ENCODE measurements at regions not wholly inside any gene's neighbourhood (a gene's known extent, or its start where the extent isn't known, plus 50 kb on each side); places are given as distances from the start of the nearest gene placed in this dataset.
"Not testable (repeated sequence)": the region's sequence is repeated elsewhere in the genome, so short reads cannot be mapped to it uniquely, and the experiment has no call there.

DNA sequence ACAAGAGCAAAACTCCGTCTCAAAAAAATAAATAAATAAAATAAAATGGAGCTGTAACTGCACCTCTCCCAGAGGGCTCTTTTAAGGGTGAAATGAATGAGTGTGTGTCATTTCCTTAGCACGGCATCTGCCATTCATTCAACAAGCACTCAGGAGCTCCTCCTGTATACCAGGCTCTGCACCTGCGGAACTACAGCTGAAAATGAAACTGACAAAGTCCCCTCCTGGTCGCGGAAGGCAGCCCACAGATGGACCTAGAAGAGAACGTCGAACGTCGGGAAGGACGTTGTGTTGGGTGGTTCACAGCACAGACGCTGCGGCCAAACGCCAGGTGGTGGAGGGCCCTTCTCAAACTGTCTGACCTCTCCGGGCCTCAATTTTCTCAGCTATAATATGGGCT lies 256.4 kb downstream of the TFAP2C start:
- DNase-seq: no peak

DNA sequence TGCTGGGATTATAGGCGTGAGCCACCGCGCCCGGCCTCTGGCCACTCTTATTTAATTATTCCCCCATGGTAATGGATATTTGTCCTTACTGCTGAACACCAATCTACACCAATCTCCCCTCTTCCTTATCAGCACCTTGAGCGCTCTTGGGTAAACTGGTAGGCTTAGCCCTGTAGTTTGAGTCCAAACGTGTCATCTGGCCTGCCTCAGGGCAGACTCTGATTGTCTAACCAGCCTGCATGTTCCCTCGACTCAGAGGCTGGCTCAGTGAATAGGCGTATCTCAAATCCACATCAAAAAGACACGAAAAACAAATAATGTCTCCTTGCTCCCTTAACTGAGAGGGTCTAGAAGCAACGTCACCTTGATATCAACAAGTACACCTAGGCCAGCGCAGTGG lies 260.9 kb downstream of the TFAP2C start:
- no peak for DNase-seq

DNA sequence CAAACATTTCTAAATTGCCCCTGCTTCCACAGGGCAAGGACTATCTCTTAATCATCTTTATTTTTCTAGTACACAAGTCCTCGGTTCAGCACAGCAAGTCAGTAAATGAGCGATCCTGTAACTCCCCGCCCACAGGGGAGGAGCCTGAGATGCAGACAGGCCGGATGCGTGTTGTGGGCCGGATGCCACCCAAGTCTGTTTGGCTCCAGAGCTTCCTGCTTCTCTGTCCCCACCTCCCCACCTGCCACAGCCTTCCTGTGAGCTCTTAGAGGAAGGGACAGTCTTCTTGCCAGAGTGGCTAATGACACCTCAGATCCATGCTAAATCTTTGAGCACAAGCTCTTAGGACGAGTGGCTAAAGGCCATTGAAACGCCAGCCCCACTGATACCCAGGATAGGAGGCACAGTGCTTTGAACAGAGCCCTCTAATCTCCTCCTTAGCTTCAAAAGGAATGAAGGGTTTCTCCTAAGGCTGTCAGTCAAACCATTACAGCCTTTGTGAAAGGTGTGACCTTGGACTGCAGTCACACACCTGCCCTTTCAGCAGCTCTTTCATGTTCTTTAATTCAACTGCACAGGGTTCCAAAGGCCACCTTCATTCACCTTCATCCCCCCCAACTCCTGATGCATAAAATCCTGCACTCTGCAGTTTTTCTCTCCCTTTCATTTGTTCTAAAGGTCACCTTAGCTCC lies 264.3 kb downstream of the TFAP2C start:
- DNase-seq: no peak

DNA sequence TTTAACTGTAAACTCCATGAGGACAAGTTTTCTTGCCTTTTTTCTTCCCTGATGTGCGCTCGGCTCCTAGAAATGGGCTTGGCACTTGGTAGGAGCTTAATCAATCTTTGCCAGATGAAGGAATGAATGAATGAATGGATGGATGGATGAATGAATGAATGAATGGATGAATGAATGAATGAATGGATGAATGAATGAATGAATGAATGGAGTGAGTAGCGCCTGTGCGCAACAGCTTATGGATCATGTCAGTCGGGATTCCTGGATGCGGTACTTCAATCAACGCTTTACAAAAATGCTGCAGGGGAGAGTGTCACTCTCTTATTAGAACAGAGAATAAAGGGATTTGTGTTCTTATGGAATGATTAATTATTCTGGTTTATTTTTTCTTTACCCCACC lies 267.3 kb downstream of the TFAP2C start:
- DNase-seq: no peak

DNA sequence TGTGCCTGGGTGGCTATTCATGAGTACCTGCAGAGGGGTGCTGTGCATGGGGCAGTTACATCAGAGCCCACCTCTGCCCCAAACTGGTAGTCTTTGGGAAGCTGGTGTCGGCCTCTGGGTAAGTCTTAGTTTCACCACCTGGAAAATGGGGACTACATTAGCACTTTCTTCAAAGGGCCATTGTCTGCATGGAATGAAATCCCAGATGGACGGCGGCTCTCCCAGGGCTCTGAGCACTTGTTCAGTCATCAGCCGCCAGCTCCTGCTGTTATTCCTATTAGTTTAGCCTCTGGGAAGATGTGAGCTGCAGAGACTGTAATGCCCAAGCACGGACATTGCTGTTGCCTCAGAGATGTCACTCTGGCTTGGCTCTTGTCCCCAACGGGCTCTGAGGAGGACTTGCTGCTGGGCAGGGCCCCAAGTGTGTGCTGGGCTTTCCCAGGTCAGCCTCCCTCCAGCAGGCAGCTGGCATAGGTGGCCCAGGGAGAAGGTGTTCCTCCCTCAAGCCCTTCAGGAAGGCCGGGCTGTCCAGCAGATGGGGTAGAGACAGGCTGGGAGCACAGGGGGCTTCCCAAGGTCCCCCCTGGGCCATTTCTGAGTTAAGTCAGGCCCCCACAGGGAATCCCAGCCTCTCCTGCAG lies 268.3 kb downstream of the TFAP2C start:
- DNase-seq: no peak

DNA sequence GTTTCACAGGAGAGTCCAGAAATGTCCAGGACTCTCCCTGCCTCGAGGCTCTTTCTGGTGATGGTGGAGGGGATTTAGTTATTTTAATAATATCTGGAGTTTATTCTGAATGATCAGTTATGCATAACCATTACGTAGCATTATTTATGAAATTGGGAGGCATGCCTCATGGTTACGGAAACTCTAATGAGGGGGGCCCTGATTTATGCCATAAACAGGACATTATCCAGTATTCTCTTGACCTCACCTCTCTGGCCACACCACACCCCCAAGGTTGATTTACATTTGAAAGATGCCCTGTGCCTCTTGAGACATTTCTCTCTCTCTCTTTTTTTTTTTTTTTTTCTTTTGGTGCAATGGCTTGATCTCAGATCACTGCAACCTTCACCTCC lies 268.8 kb downstream of the TFAP2C start:
- DNase-seq: no peak

DNA sequence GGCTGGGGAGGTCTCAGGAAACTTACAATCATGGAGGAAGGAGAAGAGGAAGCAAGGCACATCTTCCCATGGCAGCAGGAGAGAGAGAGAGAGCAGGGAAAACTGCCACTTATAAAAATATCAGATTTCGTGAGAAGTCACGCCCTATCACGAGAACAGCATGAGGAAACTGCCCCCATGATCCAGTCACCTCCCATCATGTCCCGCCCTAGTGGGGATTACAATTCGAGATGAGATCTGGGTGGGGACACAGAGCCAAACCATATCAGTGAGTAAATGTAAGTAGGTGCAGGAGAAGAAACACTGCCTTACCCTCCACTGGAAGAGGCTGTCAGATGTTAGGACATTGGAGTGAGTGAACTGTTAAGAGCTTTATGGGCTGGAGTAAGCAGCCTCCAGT lies 270.4 kb downstream of the TFAP2C start:
- no peak for DNase-seq

DNA sequence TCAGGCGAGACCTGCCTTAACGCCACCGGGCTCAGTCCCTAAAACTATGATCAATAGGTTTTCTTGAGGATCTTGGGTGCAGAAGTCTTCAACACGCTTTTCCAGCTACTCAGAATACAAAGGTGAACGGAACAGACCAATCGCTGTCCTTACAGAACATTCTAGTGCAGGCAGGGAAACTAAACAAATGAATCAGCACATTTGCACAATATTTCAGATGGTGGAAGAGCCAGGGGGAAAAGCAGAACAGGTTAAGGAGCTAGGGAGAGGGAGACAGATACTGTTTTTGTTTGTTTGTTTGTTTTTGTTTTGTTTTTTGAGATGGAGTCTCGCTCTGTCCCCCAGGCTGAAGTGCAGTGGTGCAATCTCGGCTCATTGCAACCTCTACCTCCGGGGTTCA lies 271.1 kb downstream of the TFAP2C start:
- no peak for DNase-seq

DNA sequence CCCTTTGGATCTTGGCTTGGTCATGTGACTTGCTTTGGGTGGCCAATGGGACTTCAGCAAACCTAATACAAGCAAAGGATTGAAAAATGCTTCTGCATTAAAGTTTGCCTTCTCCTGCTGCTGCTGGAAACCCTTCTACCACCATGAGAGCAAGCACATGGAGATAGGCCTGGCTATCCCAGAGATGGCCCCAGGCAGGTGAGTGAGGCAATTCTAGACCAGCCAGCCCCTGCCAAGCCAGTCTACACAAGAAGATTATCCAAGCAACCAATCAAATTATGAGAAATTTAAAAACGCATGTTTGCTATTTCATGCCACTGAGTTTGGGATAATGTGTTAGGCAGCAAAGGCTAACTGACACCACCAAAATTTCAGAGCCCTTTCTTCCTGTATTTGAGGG lies 274.3 kb downstream of the TFAP2C start:
- no peak for DNase-seq

DNA sequence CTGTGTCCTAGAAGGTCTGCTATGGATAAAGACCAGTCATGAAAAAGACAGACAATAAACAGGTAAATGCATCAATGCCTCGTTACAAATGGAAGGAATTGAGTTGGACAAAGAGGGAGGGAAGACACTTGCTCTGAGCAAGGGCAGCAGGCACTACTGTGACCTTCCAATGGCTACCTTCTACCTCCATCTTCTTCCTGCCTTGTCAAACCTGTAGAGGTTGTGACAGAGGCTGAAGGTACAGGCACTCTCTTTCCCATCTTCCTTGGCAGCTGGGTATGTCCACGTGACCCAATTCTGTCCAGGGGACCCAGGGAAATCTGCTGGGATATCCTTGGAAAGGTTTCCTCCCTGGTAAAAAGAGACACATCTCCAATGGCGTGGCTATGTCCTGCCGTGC lies 274.8 kb downstream of the TFAP2C start:
- DNase-seq: no peak

DNA sequence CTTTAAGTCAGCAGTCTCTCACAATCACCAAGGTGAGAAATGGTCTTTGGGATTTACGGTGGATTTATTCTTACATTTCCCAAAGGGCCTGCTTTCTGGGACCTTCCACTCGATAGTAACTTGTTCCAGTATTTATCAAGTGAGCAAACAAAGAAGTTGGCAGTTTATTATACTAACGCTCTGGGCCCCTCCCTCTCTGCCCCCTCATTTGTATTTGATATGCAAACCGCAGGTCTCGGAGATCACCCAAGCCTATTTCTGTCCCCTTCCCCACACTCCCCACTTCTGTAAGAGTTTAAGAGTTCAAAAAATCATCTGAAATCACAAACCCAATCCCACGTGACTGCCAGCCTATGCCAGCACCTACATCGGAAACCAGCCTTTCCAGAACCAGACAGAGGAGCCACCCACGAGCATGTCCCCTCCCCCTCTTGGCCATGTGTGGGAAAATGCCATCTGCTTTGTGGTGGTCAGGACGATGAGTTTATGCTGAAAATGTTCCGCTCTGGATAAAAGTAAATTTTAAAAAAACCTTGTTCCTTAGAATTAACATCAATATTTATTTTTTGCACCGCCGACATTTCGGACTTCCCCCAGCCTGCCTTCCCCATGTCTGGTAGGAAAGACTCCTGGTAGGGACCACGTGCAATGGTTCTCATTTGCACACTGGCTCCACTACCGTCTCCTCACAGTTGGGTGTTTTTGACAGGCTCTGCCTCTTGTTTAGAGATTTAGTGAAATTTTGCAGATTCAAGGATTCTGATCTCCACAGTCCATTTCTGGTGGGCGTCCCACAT lies 281.0 kb downstream of the TFAP2C start:
- DNase-seq: no peak

DNA sequence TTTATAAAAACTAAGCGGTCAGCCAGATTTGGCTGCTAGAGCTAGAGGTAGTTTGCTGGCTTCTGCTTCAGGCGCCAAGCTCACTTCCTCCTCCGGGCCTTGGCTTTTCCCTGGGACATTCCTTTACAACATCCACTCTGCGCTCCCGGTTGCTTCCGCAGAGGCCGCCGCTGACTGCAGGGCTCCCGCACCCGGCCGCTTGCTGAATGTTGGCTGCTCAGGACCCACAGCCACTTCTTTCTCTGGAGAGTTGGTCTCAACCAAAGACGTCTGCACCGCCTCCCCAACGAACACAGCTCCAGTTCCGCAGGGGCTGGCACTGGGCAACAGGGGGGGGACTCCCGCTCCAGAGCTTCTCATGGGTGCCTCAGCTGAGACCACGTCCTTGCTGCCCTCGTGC lies 282.8 kb downstream of the TFAP2C start:
- DNase-seq: no peak

DNA sequence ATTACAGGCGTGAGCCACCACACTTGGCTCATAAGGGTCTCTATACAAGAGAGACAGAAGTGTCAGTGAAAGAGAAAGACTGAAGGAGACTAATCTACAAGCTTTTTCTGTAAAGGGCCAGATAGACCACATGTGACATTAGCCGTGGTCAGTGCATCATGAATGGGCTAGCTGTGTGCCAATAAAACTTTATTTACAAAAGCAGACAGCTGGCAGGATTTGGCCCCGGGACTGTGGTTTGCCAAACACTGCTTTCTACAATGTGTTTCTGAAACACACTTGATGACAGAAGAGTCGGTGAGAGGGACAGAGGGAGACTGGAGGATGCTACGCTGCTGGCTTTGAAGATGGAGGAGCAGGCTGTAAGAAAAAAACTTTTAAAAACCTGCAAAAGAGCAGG lies 285.4 kb downstream of the TFAP2C start:
- DNase-seq: no peak

DNA sequence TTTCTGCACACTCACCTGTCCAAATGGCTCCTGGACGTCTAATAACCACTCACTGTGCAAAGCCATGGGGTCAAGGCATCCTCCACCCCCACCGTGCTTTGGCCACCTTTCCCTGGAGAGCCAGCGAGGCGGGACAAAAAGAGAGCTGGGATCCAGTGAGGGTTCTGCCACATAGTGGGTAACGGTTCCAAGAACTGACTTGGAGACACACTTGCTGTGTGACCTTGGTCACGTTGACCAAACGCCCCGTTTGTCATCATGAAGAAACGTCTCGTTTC lies 287.2 kb downstream of the TFAP2C start:
- no peak for DNase-seq

DNA sequence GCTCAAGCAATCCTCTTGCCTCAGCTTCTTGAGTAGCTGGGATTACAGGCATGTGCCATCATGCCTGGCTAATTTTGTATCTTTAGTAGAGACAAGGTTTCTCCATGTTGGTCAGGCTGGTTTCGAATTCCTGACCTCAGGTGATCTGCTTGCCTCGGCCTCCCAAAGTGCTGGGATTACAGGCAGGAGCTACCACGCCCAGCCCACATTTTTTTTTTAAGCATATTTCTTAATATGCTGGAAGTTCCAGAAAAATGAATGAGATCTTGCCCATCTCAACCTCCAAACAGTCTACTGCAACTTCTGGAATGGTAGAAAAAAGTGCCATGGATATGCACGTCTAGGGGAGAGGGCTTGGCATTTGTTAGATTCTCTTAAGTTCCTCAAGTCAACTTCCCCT lies 290.9 kb downstream of the TFAP2C start:
- not testable (repeated sequence) for DNase-seq

DNA sequence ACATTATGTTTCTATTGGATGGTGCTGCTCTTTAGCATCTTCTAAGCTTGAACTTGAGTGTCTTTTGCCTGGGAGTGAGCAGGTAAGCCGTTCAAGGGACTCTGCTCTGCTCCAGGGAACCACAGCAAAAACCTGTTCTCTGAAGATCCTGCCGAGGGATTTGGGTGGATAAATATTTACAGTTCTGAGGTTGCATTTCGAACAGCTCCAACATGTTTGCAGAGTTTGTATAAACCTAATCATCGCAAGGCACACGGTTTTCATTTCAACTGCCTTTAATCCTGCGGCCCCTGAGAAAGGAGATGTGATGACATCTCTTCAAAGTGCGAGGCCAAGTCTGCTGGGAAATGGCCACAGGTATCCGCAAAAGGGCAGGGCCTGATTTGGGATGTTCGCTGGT lies 293.4 kb downstream of the TFAP2C start:
- DNase-seq: no peak

DNA sequence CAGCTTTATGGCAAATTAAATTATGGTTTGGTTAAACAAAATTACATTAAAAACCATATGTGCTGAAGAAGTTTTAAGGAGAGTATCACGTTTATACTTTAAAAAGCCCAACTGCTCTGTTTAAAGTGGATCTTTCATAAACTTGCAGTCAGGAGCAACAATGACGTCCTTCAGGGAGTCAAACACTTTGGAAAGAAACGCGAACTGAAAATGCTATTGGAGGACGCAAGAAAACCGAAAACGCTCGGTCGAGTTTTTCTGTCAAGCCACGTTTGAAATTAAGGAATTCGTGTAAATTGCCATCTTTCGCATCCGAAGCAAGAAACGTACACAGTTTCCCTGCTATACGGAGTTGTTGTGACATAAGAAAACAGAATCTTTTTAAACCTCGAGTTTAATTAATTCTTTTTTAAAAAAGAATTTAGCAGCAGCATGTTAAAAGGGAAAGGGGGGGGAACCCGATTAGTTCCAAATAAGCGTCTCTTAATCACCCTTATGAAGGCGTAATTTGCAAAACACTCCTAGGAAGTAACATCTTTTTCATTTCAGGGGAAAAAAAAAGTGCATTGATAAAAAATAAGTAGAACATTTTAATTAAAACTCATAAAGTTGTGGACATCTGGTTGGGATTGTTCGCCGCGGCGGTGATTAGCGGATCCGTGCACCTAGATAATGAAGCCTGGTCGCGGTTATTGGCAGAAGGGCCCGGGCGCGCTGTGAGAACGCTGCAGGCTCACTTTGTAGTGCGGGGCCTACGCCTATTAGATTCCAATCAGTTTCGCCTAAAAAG lies 295.4 kb downstream of the TFAP2C start:
- DNase-seq: no peak

DNA sequence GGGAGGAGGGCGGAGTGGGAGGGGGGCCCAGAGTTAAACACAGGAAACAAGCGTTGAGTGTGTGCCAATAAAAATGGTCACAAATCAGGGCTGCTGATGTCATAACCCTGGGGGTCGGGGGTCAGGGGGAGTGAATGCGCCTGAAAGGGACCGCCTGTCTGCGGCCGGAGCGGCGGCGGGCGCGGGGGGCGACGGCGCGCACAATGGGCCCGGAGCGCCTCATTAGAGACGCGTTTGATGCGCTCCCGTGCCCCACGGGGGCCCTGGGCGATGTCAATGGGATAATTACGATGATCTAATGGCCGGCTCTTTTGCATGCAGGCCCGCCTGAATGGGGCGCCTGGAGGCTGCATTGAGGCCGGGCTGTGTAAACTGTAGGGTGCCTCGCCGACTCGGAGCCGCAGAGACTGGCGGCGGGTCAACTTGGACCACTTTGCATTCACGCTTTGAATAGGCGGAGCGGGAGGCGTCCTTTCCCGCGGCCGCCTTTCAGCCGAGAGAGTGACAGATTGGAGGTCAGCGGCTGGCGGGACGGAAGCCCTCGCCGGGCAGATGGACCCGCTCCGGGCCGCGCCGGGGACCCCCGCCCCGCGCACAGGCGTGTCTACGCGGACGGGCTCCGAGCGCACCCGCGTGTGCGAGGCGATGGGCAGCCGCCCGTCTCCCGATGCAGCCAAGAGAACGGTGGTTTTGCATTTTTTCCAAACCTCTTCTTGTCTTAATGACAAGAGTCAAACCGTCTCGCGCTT lies 296.1 kb downstream of the TFAP2C start:
- no peak for DNase-seq

DNA sequence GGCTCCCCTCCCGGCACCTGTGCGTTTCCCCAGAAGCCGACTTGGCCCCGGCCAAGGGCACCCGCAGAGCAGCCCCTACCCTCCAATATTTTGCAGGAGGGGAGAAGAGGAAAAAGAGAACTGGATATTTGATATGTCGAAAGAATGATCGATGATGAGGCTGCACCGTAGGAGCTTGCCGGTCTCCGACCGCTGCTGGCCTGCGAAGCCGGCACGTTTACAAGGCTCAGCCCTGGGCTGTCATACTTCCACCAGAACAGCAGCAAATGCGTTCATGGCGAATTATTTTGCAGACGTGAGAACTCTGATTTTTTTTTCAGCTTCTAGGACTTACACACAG lies 296.7 kb downstream of the TFAP2C start:
- DNase-seq: no peak

DNA sequence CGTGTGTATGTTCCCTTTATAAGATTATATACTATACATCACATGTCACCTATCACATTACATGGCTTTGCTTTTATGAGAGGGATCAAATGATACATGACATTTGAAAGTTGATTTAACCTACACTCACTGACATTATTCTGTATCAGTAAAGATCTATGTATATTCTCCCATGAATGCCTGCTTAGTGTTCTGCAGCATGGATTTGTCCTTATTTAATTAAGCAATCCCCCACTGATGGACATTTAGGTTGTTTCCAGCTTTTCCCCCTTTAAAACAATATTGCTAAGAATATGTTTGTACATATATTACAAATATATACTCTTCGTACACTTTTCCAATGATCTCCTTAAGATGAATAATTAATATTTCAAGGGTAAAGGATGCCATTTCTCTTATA lies 297.4 kb downstream of the TFAP2C start:
- no peak for DNase-seq

DNA sequence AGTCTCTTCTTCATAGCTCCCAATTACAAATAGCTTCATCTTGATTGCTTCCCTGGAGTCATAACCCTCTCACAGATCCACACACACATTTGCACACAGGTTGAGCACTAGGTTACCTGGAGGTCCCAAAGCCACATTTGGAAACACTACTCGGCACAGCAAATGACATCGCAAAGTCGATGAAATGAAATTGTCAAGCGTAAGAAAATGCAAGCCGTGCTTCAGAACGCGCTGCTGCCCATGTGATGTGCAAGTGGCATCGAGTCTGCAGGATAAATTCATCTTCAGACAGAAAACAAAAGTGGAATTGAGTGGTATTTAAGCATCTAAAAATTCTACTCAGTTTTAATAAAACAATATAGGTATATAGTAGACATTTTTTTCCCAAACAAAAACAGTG lies 298.0 kb downstream of the TFAP2C start:
- DNase-seq: no peak

DNA sequence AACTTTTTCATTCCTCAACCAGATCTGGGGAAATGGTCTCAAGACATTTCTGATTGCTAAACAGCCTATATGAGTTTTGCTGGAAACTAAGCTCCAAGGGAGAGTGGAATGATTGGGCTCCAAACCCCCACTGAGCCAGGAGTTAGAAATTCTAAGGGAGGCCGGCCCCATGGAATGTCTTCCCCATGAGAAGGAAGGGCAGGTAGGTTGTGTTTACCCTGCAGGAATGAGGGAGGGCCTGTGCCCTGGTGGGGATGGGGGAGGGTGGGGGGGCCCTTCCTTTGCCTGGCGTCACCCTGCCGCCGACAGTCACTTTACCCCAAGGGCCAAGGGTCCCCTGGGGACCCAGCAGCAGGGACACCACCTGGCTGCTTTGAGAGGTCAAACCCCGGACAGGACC lies 298.9 kb downstream of the TFAP2C start:
- DNase-seq: no peak

DNA sequence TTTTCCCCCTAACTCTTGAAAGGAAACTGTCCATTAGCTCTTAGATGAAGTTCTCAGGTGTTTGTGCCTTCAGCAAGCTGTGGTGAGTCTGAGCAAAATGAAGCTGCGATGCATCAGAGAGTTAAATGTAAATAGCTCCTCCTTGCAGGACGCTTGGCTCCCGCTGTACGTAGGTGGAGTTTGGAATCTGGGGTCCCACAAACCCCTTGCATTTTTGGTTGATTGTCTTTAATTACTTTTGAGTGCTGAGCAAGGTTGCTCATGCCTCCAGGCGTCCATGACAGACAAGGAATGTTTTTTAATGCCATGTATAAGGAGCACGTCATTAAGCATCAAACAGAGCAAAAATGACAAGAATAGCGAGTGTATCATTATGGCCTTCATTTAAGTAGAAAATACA lies 300.5 kb downstream of the TFAP2C start:
- DNase-seq: no peak
